Endothelial cell of umbilical vein (primary cell): ENCODE measurements at regions not wholly inside any gene's neighbourhood (a gene's known extent, or its start where the extent isn't known, plus 50 kb on each side); places are given as distances from the start of the nearest gene placed in this dataset.

Source experiments
- EZH2 ChIP-seq: IDR thresholded peaks from 2 replicates; pipeline ENCODE4 v1.6.1; 2012; ENCODE audit warnings: borderline replicate concordance, low read depth, mild to moderate bottlenecking, moderate library complexity, low read length, inconsistent platforms; ENCODE audit not compliant: severe bottlenecking
- FOS ChIP-seq: IDR thresholded peaks from 2 replicates; pipeline ENCODE4 v1.6.1; 2011; ENCODE audit warnings: mild to moderate bottlenecking, low read length, moderate library complexity, borderline replicate concordance; ENCODE audit not compliant: insufficient read depth
- GATA2 ChIP-seq: IDR thresholded peaks from 2 replicates; pipeline ENCODE4 v1.7.0; 2011; ENCODE audit warnings: low read depth, mild to moderate bottlenecking, moderate library complexity, mixed read lengths, low read length; ENCODE audit not compliant: insufficient read length, insufficient read depth
- JUN ChIP-seq: IDR thresholded peaks from 2 replicates; pipeline ENCODE4 v1.6.1; 2011; ENCODE audit warnings: borderline replicate concordance, low read depth; ENCODE audit not compliant: insufficient read length, insufficient read depth
- MYC ChIP-seq: IDR thresholded peaks from one replicate; pipeline ENCODE4 v1.6.1; 2011; ENCODE audit warnings: mild to moderate bottlenecking, low read depth, low read length
- POLR2A ChIP-seq: IDR thresholded peaks from 2 replicates; pipeline ENCODE4 v1.6.1; 2012; ENCODE audit warnings: low read depth, mild to moderate bottlenecking, control low read depth, low read length
- POLR2AphosphoS5 ChIP-seq: IDR thresholded peaks from 2 replicates; pipeline ENCODE4 v1.6.1; 2012; ENCODE audit warnings: low read depth, mild to moderate bottlenecking, control low read depth, low read length, moderate library complexity; ENCODE audit not compliant: insufficient read depth
- TF ChIP-seq, protein P1 (sequence below), 2 donors: IDR thresholded peaks; 1 replicate in 1 of 2; 2 replicates in 1 of 2; pipeline ENCODE4 v1.5.1; 2011; ENCODE audit warnings: low read length in 2 of 2, mild to moderate bottlenecking in 2 of 2, moderate library complexity in 2 of 2, control low read depth in 1 of 2, inconsistent platforms in 1 of 2, low read depth in 1 of 2; ENCODE audit not compliant: insufficient read depth in 1 of 2; ENCODE audit errors: extremely low read depth in 1 of 2
- TF ChIP-seq, protein P2 (sequence below): IDR thresholded peaks from 2 replicates; pipeline ENCODE4 v1.6.1; 2011; ENCODE audit not compliant: insufficient read depth, insufficient read length

DNA sequence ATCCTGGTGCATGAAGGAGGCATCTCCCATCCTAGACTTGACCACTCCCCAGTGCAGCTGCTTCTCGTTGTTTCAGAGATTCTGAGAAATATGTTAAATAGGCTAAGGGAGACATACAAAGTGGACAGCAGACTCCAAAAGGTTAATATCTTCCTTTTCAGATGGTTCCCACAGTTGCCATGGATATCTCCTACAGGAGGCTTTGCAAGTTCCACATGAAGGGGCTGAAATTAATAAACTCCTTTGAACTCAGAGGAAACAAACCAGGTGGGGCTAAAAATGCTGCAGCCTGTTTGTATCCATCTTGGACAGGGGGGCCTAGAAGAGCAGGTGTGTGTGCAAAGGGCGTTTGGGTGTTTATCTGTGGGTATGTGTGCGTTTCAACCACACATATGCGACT, 257.4 kb upstream of the XYLT1 start:
- TF ChIP-seq, protein P1, sequence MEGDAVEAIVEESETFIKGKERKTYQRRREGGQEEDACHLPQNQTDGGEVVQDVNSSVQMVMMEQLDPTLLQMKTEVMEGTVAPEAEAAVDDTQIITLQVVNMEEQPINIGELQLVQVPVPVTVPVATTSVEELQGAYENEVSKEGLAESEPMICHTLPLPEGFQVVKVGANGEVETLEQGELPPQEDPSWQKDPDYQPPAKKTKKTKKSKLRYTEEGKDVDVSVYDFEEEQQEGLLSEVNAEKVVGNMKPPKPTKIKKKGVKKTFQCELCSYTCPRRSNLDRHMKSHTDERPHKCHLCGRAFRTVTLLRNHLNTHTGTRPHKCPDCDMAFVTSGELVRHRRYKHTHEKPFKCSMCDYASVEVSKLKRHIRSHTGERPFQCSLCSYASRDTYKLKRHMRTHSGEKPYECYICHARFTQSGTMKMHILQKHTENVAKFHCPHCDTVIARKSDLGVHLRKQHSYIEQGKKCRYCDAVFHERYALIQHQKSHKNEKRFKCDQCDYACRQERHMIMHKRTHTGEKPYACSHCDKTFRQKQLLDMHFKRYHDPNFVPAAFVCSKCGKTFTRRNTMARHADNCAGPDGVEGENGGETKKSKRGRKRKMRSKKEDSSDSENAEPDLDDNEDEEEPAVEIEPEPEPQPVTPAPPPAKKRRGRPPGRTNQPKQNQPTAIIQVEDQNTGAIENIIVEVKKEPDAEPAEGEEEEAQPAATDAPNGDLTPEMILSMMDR (IDR thresholded peaks at IDR 0.05; ENCODE audit: extremely low read depth in 1 of 2, insufficient read depth in 1 of 2, low read depth in 1 of 2, low read length in 2 of 2) = no peak
- no peak for TF ChIP-seq POLR2AphosphoS5
- no peak for TF ChIP-seq EZH2
- TF ChIP-seq, protein P2, sequence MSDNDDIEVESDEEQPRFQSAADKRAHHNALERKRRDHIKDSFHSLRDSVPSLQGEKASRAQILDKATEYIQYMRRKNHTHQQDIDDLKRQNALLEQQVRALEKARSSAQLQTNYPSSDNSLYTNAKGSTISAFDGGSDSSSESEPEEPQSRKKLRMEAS = no peak
- no peak for TF ChIP-seq POLR2A
- no peak for TF ChIP-seq GATA2
- no peak for TF ChIP-seq JUN
- TF ChIP-seq MYC = no peak
- TF ChIP-seq FOS = no peak
